ENCODE measurements at regions not wholly inside any gene's neighbourhood (a gene's known extent, or its start where the extent isn't known, plus 50 kb on each side); places are given as distances from the start of the nearest gene placed in this dataset.
"Not testable (repeated sequence)": the region's sequence is repeated elsewhere in the genome, so short reads cannot be mapped to it uniquely, and the experiment has no call there.

DNA sequence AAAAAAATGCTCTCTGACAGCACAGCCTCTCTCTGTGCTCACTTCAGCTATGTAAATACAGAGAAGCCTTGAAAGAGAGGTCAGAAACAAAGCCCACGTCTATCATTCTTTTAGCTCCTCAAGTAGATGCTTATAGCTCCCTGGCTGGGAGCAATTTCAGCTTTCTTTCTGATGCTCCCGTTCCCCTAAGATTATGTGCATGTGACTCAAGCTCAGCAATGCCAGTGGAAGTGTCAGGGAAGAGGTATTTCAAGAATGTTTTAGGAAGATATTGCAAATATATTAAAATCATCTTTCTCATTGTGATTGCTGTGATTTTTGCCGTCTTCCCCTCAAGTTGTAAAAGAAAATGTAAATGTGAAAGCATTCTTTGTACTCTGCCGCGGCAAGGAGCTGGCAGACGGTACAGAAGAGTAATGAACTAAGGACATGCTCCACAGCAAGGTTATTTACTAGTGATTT, 1353.7 kb upstream of the ACO1 start:
- WGBS, 2 donors = 11 to 14% methylated on average over 6 of the region's 6 CpGs
- H3K4me1 ChIP-seq = no peaks in the 10 kb centered on the region
- intact Hi-C loops (cut with DNase I) = no loop called here
- no peak for DNase-seq
- no peak overlapping the region for H3K4me3 ChIP-seq (replicated peaks in 1 of 3)
- no peaks in the 10 kb centered on the region for H3K36me3 ChIP-seq
- no peaks in the 10 kb centered on the region for H3K9me3 ChIP-seq
- TF ChIP-seq POLR2A (IDR thresholded peaks at IDR 0.05) = no peak
- TF ChIP-seq, protein P1, sequence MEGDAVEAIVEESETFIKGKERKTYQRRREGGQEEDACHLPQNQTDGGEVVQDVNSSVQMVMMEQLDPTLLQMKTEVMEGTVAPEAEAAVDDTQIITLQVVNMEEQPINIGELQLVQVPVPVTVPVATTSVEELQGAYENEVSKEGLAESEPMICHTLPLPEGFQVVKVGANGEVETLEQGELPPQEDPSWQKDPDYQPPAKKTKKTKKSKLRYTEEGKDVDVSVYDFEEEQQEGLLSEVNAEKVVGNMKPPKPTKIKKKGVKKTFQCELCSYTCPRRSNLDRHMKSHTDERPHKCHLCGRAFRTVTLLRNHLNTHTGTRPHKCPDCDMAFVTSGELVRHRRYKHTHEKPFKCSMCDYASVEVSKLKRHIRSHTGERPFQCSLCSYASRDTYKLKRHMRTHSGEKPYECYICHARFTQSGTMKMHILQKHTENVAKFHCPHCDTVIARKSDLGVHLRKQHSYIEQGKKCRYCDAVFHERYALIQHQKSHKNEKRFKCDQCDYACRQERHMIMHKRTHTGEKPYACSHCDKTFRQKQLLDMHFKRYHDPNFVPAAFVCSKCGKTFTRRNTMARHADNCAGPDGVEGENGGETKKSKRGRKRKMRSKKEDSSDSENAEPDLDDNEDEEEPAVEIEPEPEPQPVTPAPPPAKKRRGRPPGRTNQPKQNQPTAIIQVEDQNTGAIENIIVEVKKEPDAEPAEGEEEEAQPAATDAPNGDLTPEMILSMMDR (IDR thresholded peaks at IDR 0.05) = no peak
- H3K27me3 ChIP-seq = no peaks in the 10 kb centered on the region
- H3K27ac ChIP-seq = no peak overlapping the region

DNA sequence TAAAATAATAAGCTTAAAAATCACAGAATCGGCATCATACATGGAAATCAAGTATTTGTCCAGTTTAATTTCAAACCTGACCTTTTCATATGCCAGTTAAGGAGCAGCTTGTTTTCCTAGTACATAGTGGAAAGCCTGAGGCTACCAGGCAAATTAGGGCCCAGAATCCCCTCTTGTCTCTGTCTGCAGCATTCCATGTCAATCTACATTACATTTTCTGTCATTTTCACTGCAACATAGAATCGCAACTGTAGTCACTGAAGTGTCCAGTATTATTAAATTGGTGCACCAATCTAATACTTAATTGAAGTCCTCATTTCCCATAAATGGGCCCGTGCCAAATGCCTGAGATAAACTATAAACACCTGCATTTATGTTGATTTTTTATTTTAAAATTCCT, 1352.2 kb upstream of the ACO1 start:
- H3K4me3 ChIP-seq (replicated peaks in 1 of 3) = no peak overlapping the region
- no peaks in the 10 kb centered on the region for H3K9me3 ChIP-seq
- H3K4me1 ChIP-seq = no peaks in the 10 kb centered on the region
- no peak overlapping the region for H3K27ac ChIP-seq
- no peaks in the 10 kb centered on the region for H3K36me3 ChIP-seq
- H3K27me3 ChIP-seq = no peaks in the 10 kb centered on the region
- TF ChIP-seq POLR2A (IDR thresholded peaks at IDR 0.05) = no peak
- TF ChIP-seq, protein P1 (IDR thresholded peaks at IDR 0.05) = no peak
- 89 to 91% methylated on average over 3 of the region's 3 CpGs for WGBS, 2 donors
- intact Hi-C loops (cut with DNase I) = no loop called here
- DNase-seq = no peak

DNA sequence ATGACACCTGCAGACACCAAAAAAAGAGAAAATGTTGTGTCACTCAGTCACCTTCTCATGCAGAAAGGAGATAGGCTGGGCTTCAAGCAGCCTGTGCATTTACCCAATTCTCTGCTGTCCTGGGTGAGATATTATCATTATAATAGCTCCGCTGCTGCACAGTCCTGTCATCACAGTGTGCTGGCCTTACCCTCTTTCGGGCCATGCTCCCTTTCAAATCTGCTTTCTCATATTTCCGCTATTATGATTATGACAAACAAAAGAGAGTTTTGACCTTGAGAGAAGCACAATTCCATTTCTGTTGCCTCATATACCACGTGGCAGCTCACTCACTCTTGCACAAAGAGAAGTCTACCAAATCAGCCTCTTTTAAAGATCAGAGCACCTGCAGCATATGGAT, 1350.1 kb upstream of the ACO1 start:
- WGBS, 2 donors = 70 to 71% methylated on average over 4 of the region's 4 CpGs
- intact Hi-C loops (cut with DNase I) = no loop called here

DNA sequence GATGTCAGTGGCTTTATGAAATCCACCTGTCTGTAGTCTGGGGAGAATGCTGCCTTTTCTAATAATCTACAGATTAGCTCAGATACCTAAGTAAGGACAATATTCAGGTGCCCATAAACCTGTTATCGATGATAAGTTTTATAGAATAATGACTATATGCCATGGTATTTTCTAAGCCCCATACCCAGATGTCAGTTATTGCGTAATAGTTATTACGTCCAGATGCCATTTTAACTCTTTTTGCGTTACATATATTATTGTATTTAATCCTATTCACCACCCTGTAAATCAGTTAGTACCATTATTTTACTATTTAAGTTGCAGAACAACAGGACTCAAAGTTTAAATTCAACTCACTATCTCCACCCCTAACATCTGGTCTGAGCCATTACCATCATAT, 1343.9 kb upstream of the ACO1 start:
- Histone ChIP-seq H3K27ac (no peak overlapping the region), H3K9me3 (no peaks in the 10 kb centered on the region), H3K27me3 (no peaks in the 10 kb centered on the region), H3K4me1 (no peaks in the 10 kb centered on the region), H3K4me3 (replicated peaks in 1 of 3) (no peak overlapping the region), H3K36me3 (no peaks in the 10 kb centered on the region)
- TF ChIP-seq, protein P1 (IDR thresholded peaks at IDR 0.05) = no peak
- TF ChIP-seq POLR2A (IDR thresholded peaks at IDR 0.05) = no peak
- 94 to 95% methylated on average over 4 of the region's 4 CpGs for WGBS, 2 donors
- intact Hi-C loops (cut with DNase I) = no loop called here
- no peak for DNase-seq

More for the DNA sequence above, 1350.1 kb upstream of the ACO1 start:
- Histone ChIP-seq H3K27me3 (no peaks in the 10 kb centered on the region), H3K36me3 (no peaks in the 10 kb centered on the region), H3K4me3 (replicated peaks in 1 of 3) (no peak overlapping the region), H3K9me3 (no peaks in the 10 kb centered on the region), H3K27ac (no peak overlapping the region), H3K4me1 (no peaks in the 10 kb centered on the region)
- no peak for DNase-seq
- no peak for TF ChIP-seq POLR2A (IDR thresholded peaks at IDR 0.05)
- TF ChIP-seq, protein P1 (IDR thresholded peaks at IDR 0.05) = no peak

DNA sequence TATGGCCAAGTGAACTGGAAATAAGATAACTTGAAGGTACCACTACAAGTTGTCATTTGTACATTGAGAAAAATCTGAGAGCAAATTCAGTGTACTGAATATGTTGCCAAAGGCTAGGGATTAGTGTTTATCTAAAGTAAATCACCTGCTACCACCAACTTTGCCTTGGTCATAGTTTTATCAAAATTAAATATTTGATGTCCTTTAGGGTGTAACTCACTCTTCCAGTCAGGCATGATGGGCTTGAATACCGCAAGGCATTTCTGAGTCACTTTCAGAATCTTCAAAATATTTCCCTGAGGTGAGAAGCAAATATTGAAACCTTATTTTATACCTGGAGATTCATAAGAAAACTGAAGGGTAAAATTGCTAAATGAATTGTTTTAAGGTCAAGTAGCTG, 1338.6 kb upstream of the ACO1 start:
- TF ChIP-seq POLR2A (IDR thresholded peaks at IDR 0.05) = no peak
- TF ChIP-seq, protein P1 (IDR thresholded peaks at IDR 0.05) = no peak
- Histone ChIP-seq H3K9me3 (no peaks in the 10 kb centered on the region), H3K4me3 (replicated peaks in 1 of 3) (no peak overlapping the region), H3K36me3 (no peaks in the 10 kb centered on the region), H3K27me3 (no peaks in the 10 kb centered on the region), H3K4me1 (no peaks in the 10 kb centered on the region), H3K27ac (no peak overlapping the region)
- no peak for DNase-seq
- intact Hi-C loops (cut with DNase I) = no loop called here
- 94 to 98% methylated on average over 1 of the region's 1 CpG for WGBS, 2 donors

DNA sequence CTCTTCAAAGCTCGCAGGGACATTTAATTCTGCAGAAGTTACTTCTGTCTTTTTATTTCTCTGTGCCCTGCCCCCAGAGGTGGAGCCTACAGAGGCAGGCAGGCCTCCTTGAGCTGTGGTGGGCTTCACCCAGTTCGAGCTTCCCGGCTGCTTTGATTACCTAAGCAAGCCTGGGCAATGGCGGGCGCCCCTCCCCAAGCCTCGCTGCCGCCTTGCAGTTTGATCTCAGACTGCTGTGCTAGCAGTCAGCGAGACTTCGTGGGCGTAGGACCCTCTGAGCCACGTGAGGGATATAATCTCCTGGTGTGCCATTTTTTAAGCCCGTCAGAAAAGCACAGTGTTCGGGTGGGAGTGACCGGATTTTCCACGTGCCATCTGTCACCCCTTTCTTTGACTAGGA, 1322.9 kb upstream of the ACO1 start:
- DNase-seq; H3K9me3 ChIP-seq; H3K36me3 ChIP-seq; H3K27me3 ChIP-seq; H3K27ac ChIP-seq; intact Hi-C loops (cut with DNase I); H3K4me1 ChIP-seq; H3K4me3 ChIP-seq (replicated peaks in 1 of 3): not testable (repeated sequence)
- WGBS, 2 donors = 86 to 88% methylated on average over 14 to 15 of the region's 15 CpGs

All from thyroid gland (tissue), 4 donors.